ENCODE measurements at regions not wholly inside any gene's neighbourhood (a gene's known extent, or its start where the extent isn't known, plus 50 kb on each side); places are given as distances from the start of the nearest gene placed in this dataset.

- H3K27ac ChIP-seq (ENCODE audit: low read depth): no peak overlapping the region
- DNase-seq (ENCODE audit: low spot score) (no peak), ATAC-seq (no peak)
- Mint-ChIP-seq H3K27ac (no peak overlapping the region), H3K4me3 (no peak overlapping the region), H3K4me1 (no peaks in the 10 kb centered on the region), H3K9me3 (peaks cover 4% of the 10 kb centered on the region; the same call in 1 of the 3 replicates), H3K27me3 (ENCODE audit: insufficient read depth, low read depth, poor library complexity) (no peaks in the 10 kb centered on the region), H3K36me3 (ENCODE audit: low read depth) (no peaks in the 10 kb centered on the region)
- H3K27me3 ChIP-seq (ENCODE audit: insufficient read depth): no peaks in the 10 kb centered on the region
- H3K36me3 ChIP-seq (ENCODE audit: insufficient read depth): no peaks in the 10 kb centered on the region
- no peaks in the 10 kb centered on the region for H3F3A ChIP-seq (replicated peaks; ENCODE audit: low read depth)
- H3K4me3 ChIP-seq: no peak overlapping the region
- H2AFZ ChIP-seq: no peak overlapping the region
- no peak for TF ChIP-seq CREB1 (CRISPR knock-in tag; IDR thresholded peaks at IDR 0.05; ENCODE audit: low read depth)
- TF ChIP-seq, protein P1, sequence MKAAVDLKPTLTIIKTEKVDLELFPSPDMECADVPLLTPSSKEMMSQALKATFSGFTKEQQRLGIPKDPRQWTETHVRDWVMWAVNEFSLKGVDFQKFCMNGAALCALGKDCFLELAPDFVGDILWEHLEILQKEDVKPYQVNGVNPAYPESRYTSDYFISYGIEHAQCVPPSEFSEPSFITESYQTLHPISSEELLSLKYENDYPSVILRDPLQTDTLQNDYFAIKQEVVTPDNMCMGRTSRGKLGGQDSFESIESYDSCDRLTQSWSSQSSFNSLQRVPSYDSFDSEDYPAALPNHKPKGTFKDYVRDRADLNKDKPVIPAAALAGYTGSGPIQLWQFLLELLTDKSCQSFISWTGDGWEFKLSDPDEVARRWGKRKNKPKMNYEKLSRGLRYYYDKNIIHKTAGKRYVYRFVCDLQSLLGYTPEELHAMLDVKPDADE (IDR thresholded peaks at IDR 0.05): no peak
- no peak for TF ChIP-seq ZNF462 (CRISPR knock-in tag; IDR thresholded peaks at IDR 0.05)
- no peak for TF ChIP-seq ZNF331 (CRISPR knock-in tag; IDR thresholded peaks at IDR 0.05; ENCODE audit: low read depth)
- no peaks in the 10 kb centered on the region for H3K4me1 ChIP-seq (ENCODE audit: insufficient read depth)
- no peak overlapping the region for H3K4me2 ChIP-seq
- H4K20me1 ChIP-seq (replicated peaks; ENCODE audit: insufficient read depth): no peaks in the 10 kb centered on the region
- no peaks in the 10 kb centered on the region for H3K79me2 ChIP-seq (replicated peaks; ENCODE audit: insufficient read depth)
- H3K9me2 ChIP-seq (ENCODE audit: insufficient read depth): no peaks in the 10 kb centered on the region
Measured at GRCh38 chr4:107276052-107276451, 239.9 kb upstream of the DKK2 start.

DNA sequence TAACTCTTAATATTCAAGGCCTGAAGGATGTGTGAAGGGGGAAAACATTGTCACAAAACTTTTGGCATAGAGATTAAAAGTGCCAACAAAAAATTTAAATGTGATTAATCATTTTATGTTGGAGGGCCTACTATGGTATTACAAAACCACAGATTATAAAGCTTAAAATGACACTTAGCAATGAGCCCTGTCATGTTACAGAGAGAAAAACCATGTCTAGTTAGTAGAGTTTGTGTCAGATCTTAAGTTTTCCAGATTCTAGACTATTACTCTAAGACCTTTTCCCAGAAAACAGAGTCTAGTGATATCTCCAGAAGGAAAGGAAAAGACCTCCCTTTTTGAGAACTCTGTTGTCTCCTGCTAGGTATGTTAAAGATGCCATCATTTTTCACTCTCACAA lies 239.1 kb upstream of the DKK2 start:
- no peaks in the 10 kb centered on the region for H3K36me3 Mint-ChIP-seq (ENCODE audit: low read depth)
- DNase-seq (ENCODE audit: low spot score) (no peak), ATAC-seq (no peak)
- H4K20me1 ChIP-seq (replicated peaks; ENCODE audit: insufficient read depth): no peaks in the 10 kb centered on the region
- no peak overlapping the region for H3K4me3 Mint-ChIP-seq
- H3F3A ChIP-seq (replicated peaks; ENCODE audit: low read depth): no peaks in the 10 kb centered on the region
- H3K27me3 ChIP-seq (ENCODE audit: insufficient read depth): no peaks in the 10 kb centered on the region
- H3K79me2 ChIP-seq (replicated peaks; ENCODE audit: insufficient read depth): no peaks in the 10 kb centered on the region
- H3K4me1 Mint-ChIP-seq: no peaks in the 10 kb centered on the region
- H3K4me3 ChIP-seq: no peak overlapping the region
- peaks cover 4% of the 10 kb centered on the region; the same call in 1 of the 3 replicates for H3K9me3 Mint-ChIP-seq
- H3K27ac Mint-ChIP-seq: no peak overlapping the region
- H2AFZ ChIP-seq: 0 out of 2 replicates have a peak overlapping the region, but pooled peaks have one; percentile 11
- H3K27ac ChIP-seq (ENCODE audit: low read depth): no peak overlapping the region
- H3K36me3 ChIP-seq (ENCODE audit: insufficient read depth): no peaks in the 10 kb centered on the region
- no peaks in the 10 kb centered on the region for H3K9me2 ChIP-seq (ENCODE audit: insufficient read depth)
- H3K4me1 ChIP-seq (ENCODE audit: insufficient read depth): no peaks in the 10 kb centered on the region
- no peaks in the 10 kb centered on the region for H3K27me3 Mint-ChIP-seq (ENCODE audit: insufficient read depth, low read depth, poor library complexity)
- no peak overlapping the region for H3K4me2 ChIP-seq
- no peak for TF ChIP-seq POLR2AphosphoS5 (IDR thresholded peaks at IDR 0.05; ENCODE audit: low read depth)
- no peak for TF ChIP-seq STAT1 (IDR thresholded peaks at IDR 0.05; ENCODE audit: unreplicated experiment)
- TF ChIP-seq ZNF331 (CRISPR knock-in tag; IDR thresholded peaks at IDR 0.05; ENCODE audit: low read depth): no peak
- no peak for TF ChIP-seq EZH2 (IDR thresholded peaks at IDR 0.05; ENCODE audit: low read depth, unreplicated experiment)
- no peak for TF ChIP-seq EZH2phosphoT487 (IDR thresholded peaks at IDR 0.05; ENCODE audit: unreplicated experiment)
- no peak for TF ChIP-seq CREB1 (CRISPR knock-in tag; IDR thresholded peaks at IDR 0.05; ENCODE audit: low read depth)
- TF ChIP-seq, protein P2, sequence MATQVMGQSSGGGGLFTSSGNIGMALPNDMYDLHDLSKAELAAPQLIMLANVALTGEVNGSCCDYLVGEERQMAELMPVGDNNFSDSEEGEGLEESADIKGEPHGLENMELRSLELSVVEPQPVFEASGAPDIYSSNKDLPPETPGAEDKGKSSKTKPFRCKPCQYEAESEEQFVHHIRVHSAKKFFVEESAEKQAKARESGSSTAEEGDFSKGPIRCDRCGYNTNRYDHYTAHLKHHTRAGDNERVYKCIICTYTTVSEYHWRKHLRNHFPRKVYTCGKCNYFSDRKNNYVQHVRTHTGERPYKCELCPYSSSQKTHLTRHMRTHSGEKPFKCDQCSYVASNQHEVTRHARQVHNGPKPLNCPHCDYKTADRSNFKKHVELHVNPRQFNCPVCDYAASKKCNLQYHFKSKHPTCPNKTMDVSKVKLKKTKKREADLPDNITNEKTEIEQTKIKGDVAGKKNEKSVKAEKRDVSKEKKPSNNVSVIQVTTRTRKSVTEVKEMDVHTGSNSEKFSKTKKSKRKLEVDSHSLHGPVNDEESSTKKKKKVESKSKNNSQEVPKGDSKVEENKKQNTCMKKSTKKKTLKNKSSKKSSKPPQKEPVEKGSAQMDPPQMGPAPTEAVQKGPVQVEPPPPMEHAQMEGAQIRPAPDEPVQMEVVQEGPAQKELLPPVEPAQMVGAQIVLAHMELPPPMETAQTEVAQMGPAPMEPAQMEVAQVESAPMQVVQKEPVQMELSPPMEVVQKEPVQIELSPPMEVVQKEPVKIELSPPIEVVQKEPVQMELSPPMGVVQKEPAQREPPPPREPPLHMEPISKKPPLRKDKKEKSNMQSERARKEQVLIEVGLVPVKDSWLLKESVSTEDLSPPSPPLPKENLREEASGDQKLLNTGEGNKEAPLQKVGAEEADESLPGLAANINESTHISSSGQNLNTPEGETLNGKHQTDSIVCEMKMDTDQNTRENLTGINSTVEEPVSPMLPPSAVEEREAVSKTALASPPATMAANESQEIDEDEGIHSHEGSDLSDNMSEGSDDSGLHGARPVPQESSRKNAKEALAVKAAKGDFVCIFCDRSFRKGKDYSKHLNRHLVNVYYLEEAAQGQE (IDR thresholded peaks at IDR 0.05; ENCODE audit: unreplicated experiment): no peak
- TF ChIP-seq NANOG (IDR thresholded peaks at IDR 0.05; ENCODE audit: borderline replicate concordance): no peak
- no peak for TF ChIP-seq ZNF114 (CRISPR knock-in tag; IDR thresholded peaks at IDR 0.05)

All from GM23338 (cell line).